ENCODE measurements at regions not wholly inside any gene's neighbourhood (a gene's known extent, or its start where the extent isn't known, plus 50 kb on each side); places are given as distances from the start of the nearest gene placed in this dataset.

DNA sequence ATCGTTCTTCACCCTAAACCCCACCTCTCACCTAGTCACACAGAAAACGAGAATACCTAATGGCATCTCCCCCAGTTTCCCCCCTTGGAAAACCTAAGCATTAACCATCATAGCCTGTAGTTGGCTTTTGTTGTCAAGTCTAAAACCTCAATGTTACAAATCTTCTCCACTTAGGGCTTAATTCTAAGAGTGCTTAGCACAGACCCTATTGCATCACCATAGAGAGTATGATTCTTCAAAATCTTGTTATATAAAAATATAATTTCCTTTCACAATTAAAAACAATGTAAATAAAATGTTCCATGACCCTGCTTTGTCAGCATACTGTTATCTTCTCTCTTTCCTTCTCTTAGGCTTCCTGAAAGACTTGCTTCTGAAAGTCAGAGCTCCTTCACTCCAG lies 263.2 kb upstream of the RGS18 start:
- DNase-seq (ENCODE audit: low spot score) (no peak), ATAC-seq (ENCODE audit: insufficient number of reproducible peaks, low FRiP score, low read depth) (no peak)
- no peaks in the 10 kb centered on the region for H3K9me3 ChIP-seq
- H3K36me3 ChIP-seq, result no peaks in the 10 kb centered on the region
- no peak overlapping the region for H3K27ac ChIP-seq
- H3K4me1 ChIP-seq (ENCODE audit: control insufficient read depth in 1 of 2, low read depth in 2 of 2), result no peaks in the 10 kb centered on the region
- no peak overlapping the region for H3K4me3 ChIP-seq
- no peaks in the 10 kb centered on the region for H3K27me3 ChIP-seq (replicated peaks; ENCODE audit: insufficient read depth)
- TF ChIP-seq, protein P1, sequence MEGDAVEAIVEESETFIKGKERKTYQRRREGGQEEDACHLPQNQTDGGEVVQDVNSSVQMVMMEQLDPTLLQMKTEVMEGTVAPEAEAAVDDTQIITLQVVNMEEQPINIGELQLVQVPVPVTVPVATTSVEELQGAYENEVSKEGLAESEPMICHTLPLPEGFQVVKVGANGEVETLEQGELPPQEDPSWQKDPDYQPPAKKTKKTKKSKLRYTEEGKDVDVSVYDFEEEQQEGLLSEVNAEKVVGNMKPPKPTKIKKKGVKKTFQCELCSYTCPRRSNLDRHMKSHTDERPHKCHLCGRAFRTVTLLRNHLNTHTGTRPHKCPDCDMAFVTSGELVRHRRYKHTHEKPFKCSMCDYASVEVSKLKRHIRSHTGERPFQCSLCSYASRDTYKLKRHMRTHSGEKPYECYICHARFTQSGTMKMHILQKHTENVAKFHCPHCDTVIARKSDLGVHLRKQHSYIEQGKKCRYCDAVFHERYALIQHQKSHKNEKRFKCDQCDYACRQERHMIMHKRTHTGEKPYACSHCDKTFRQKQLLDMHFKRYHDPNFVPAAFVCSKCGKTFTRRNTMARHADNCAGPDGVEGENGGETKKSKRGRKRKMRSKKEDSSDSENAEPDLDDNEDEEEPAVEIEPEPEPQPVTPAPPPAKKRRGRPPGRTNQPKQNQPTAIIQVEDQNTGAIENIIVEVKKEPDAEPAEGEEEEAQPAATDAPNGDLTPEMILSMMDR (IDR thresholded peaks at IDR 0.05), result no peak

DNA sequence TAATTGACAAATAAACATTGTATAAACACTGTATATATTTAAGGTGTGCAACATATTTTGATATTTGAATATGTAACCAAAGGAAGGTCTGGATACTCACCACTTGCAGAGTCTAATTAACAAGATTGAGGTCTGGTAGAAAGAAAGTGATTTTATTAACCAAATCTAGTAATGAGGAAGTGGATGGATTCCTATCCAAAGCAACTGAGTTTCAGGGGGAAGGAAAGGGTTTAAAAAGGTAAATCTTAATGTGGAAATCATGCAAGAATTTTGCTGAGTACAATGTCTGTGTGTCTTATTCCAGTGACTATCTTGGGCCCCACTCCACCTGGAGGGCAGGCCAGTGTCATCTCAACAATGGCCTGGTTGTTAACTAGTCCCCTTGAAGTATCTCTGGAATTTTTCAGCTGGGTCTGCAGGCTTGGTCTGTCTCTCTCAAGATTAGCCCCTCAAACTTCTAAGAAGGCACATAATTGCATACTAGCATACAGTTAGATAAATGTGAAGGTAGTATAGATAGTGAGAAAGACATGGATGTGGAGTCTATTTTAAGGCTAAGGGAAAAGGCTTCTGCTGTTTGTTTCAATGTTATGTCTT lies 262.7 kb upstream of the RGS18 start:
- Histone ChIP-seq H3K4me1 (ENCODE audit: control insufficient read depth in 1 of 2, low read depth in 2 of 2) (no peaks in the 10 kb centered on the region), H3K27me3 (replicated peaks; ENCODE audit: insufficient read depth) (no peaks in the 10 kb centered on the region), H3K4me3 (no peak overlapping the region), H3K27ac (no peak overlapping the region), H3K9me3 (no peaks in the 10 kb centered on the region), H3K36me3 (no peaks in the 10 kb centered on the region)
- DNase-seq (ENCODE audit: low spot score), result no peak
- TF ChIP-seq, protein P1 (IDR thresholded peaks at IDR 0.05), result no peak
- no peak for ATAC-seq (ENCODE audit: insufficient number of reproducible peaks, low FRiP score, low read depth)

DNA sequence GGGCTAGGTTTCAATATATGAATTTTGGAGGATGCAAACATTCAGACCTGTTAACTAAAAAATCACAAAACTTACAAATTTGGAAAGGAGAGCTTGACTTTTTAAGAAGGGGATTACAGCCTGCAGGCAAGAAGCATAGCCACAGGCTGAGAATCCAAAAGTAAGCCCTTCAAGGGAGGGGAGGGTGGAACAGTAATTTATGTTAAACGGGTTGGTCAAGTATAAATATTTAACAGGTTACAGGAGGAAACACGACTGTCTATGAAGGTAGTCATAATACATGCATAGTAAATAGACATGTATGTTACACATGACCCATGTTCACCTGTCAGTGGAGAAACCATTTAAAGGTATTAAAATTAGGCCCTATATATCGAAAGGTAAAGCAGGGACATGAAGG lies 261.1 kb upstream of the RGS18 start:
- H3K27me3 ChIP-seq (replicated peaks; ENCODE audit: insufficient read depth), result no peaks in the 10 kb centered on the region
- ATAC-seq (ENCODE audit: insufficient number of reproducible peaks, low FRiP score, low read depth) (no peak), DNase-seq (ENCODE audit: low spot score) (no peak)
- TF ChIP-seq, protein P1 (IDR thresholded peaks at IDR 0.05), result no peak
- no peaks in the 10 kb centered on the region for H3K9me3 ChIP-seq
- H3K4me1 ChIP-seq (ENCODE audit: control insufficient read depth in 1 of 2, low read depth in 2 of 2), result no peaks in the 10 kb centered on the region
- H3K36me3 ChIP-seq, result no peaks in the 10 kb centered on the region
- H3K4me3 ChIP-seq, result no peak overlapping the region
- no peak overlapping the region for H3K27ac ChIP-seq

DNA sequence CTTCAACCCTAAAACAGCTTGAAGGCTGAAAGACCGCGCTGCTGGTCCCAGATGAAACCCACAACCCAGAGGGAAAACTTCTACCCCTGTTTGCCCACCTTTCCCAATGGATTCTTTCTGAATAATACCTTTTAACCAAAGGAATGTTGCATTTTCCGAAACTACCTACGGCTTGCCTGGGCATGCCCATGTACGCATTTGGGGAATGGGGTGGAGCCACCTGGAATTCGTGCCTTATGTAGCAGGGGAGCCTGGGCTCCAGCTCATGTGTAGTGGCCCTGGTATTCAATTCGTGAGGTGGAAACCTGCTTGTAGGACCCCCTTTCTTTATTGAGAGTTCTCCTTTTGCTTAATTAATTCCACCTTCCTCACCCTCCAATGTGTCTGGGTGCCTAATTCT lies 256.6 kb upstream of the RGS18 start:
- Histone ChIP-seq H3K27ac (no peak overlapping the region), H3K36me3 (no peaks in the 10 kb centered on the region), H3K4me3 (no peak overlapping the region), H3K9me3 (no peaks in the 10 kb centered on the region), H3K4me1 (ENCODE audit: control insufficient read depth in 1 of 2, low read depth in 2 of 2) (no peaks in the 10 kb centered on the region), H3K27me3 (replicated peaks; ENCODE audit: insufficient read depth) (no peaks in the 10 kb centered on the region)
- TF ChIP-seq, protein P1 (IDR thresholded peaks at IDR 0.05), result no peak
- DNase-seq (ENCODE audit: low spot score), result no peak
- no peak for ATAC-seq (ENCODE audit: insufficient number of reproducible peaks, low FRiP score, low read depth)

DNA sequence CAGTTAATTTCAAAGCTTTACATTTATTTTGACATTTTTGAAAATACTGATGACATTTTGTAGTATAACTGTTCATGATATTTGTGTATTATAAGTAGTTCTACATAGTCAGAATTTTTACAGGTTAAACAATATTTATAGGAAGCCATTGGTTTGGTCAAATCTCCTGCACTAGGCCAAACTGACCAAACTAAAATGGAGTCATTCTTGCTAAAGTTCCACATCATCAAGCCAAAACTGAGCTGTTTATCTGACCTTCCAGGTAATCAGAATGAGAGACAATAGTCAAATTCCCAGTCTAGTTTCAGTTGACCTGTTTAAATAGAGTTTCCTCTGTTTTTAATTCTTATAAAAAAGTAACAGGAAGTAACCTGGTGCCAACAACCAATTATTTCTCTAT lies 253.3 kb upstream of the RGS18 start:
- ATAC-seq (ENCODE audit: insufficient number of reproducible peaks, low FRiP score, low read depth), result no peak
- Histone ChIP-seq H3K27ac (no peak overlapping the region), H3K4me1 (ENCODE audit: control insufficient read depth in 1 of 2, low read depth in 2 of 2) (no peaks in the 10 kb centered on the region), H3K36me3 (no peaks in the 10 kb centered on the region), H3K9me3 (no peaks in the 10 kb centered on the region), H3K27me3 (replicated peaks; ENCODE audit: insufficient read depth) (no peaks in the 10 kb centered on the region), H3K4me3 (no peak overlapping the region)
- TF ChIP-seq, protein P1 (IDR thresholded peaks at IDR 0.05), result no peak
- no peak for DNase-seq (ENCODE audit: low spot score)
